ENCODE measurements at regions not wholly inside any gene's neighbourhood (a gene's known extent, or its start where the extent isn't known, plus 50 kb on each side); places are given as distances from the start of the nearest gene placed in this dataset.

- no peaks in the 10 kb centered on the region for H3K27me3 ChIP-seq (ENCODE audit: control insufficient read depth, low read length)
- no peak overlapping the region for H3K4me2 ChIP-seq (ENCODE audit: low read length)
- H3K4me1 ChIP-seq (ENCODE audit: control insufficient read depth, low read length) = no peaks in the 10 kb centered on the region
- H3K79me2 ChIP-seq (ENCODE audit: control insufficient read depth, low read length) = no peaks in the 10 kb centered on the region
- no peaks in the 10 kb centered on the region for H3F3A ChIP-seq (ENCODE audit: control insufficient read depth, insufficient read depth)
- H3K9me3 ChIP-seq (ENCODE audit: control insufficient read depth, insufficient read depth, low read length) = no peaks in the 10 kb centered on the region
- H3K9me2 ChIP-seq (replicated peaks; ENCODE audit: control insufficient read depth, low read length) = no peaks in the 10 kb centered on the region
- TF ChIP-seq CTCF (IDR thresholded peaks at IDR 0.05; ENCODE audit: low read depth, low read length, poor library complexity, severe bottlenecking) (no peak), EZH2phosphoT487 (IDR thresholded peaks at IDR 0.05; ENCODE audit: borderline replicate concordance, low read length) (no peak)
- H4K20me1 ChIP-seq (ENCODE audit: control insufficient read depth, insufficient read depth, low read depth, low read length) = no peaks in the 10 kb centered on the region
- no peak overlapping the region for H3K27ac ChIP-seq (ENCODE audit: low read depth, low read length)
- no peak overlapping the region for H3K4me3 ChIP-seq (ENCODE audit: low read length)
- no peaks in the 10 kb centered on the region for H3K36me3 ChIP-seq (ENCODE audit: control insufficient read depth, low read length)
Measured at GRCh38 chr1:181906631-181907030, 154.9 kb downstream of the ZNF648 start.

DNA sequence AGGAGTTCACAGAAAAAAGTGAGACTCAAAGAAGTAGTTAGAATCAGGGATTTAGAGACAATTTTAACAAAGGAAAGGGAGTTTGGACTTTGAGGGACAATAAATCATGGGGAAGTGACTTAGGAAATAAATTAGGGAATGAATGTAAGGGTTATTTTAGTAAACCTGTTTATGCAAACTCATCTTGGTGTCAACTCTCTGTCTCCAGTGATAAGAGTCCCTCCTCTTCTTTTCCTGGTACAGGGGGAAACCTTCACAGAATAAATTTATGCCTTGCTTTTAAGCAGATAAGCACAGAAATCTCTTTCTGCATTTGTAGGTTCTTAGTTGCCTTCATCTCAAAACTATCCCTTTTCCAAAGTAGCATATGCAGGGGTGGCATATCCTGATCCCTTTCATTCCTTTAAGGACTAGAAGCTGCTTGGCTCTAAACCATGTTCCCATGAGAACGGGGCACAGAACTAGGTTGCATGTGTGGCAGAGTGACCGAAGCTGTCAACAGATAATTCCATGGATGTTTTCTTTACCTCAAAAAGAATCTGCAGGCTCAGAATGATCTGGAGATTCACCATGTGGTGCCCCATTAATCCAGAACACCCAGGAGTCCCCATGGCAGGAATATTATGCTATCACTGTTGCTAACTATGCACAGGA, 155.4 kb downstream of the ZNF648 start:
- TF ChIP-seq EZH2phosphoT487 (IDR thresholded peaks at IDR 0.05; ENCODE audit: borderline replicate concordance, low read length) (no peak), CTCF (IDR thresholded peaks at IDR 0.05; ENCODE audit: low read depth, low read length, poor library complexity, severe bottlenecking) (no peak)

DNA sequence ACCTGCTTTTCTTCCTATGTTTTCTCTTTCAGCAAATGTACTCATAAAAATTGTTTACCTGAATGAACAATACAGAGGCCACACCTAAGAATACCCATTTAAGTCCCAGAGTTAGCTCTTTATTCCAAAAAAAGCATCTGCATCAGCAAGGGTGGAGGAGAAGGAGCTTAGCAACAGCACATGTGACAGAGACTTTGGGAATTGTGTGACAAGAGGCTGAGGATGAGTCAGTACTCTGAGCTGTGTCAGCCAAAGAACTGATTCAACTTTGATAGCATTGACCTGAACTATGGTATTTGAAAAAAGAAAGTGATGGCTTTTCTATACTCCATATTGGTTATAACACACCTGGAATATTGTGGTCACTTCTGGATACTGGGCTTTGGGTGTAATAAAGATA, 162.7 kb downstream of the ZNF648 start:
- Histone ChIP-seq H3K36me3 (ENCODE audit: control insufficient read depth, low read length) (no peaks in the 10 kb centered on the region), H4K20me1 (ENCODE audit: control insufficient read depth, insufficient read depth, low read depth, low read length) (no peaks in the 10 kb centered on the region), H3K4me1 (ENCODE audit: control insufficient read depth, low read length) (no peaks in the 10 kb centered on the region), H3K4me2 (ENCODE audit: low read length) (no peak overlapping the region), H3K9me2 (replicated peaks; ENCODE audit: control insufficient read depth, low read length) (no peaks in the 10 kb centered on the region), H3F3A (ENCODE audit: control insufficient read depth, insufficient read depth) (no peaks in the 10 kb centered on the region), H3K9me3 (ENCODE audit: control insufficient read depth, insufficient read depth, low read length) (no peaks in the 10 kb centered on the region), H3K27me3 (ENCODE audit: control insufficient read depth, low read length) (no peaks in the 10 kb centered on the region), H3K4me3 (ENCODE audit: low read length) (no peak overlapping the region), H3K79me2 (ENCODE audit: control insufficient read depth, low read length) (no peaks in the 10 kb centered on the region), H3K27ac (ENCODE audit: low read depth, low read length) (no peak overlapping the region)
- TF ChIP-seq EZH2phosphoT487 (IDR thresholded peaks at IDR 0.05; ENCODE audit: borderline replicate concordance, low read length) = no peak
- TF ChIP-seq CTCF (IDR thresholded peaks at IDR 0.05; ENCODE audit: low read depth, low read length, poor library complexity, severe bottlenecking) = no peak

More for the DNA sequence above, 155.4 kb downstream of the ZNF648 start:
- Histone ChIP-seq H3K79me2 (ENCODE audit: control insufficient read depth, low read length) (no peaks in the 10 kb centered on the region), H3K27me3 (ENCODE audit: control insufficient read depth, low read length) (no peaks in the 10 kb centered on the region), H4K20me1 (ENCODE audit: control insufficient read depth, insufficient read depth, low read depth, low read length) (no peaks in the 10 kb centered on the region), H3F3A (ENCODE audit: control insufficient read depth, insufficient read depth) (no peaks in the 10 kb centered on the region), H3K4me1 (ENCODE audit: control insufficient read depth, low read length) (no peaks in the 10 kb centered on the region), H3K9me3 (ENCODE audit: control insufficient read depth, insufficient read depth, low read length) (no peaks in the 10 kb centered on the region), H3K9me2 (replicated peaks; ENCODE audit: control insufficient read depth, low read length) (no peaks in the 10 kb centered on the region), H3K36me3 (ENCODE audit: control insufficient read depth, low read length) (no peaks in the 10 kb centered on the region), H3K4me3 (ENCODE audit: low read length) (no peak overlapping the region), H3K4me2 (ENCODE audit: low read length) (no peak overlapping the region), H3K27ac (ENCODE audit: low read depth, low read length) (no peak overlapping the region)
